A673 (cell line): ENCODE measurements at regions not wholly inside any gene's neighbourhood (a gene's known extent, or its start where the extent isn't known, plus 50 kb on each side); places are given as distances from the start of the nearest gene placed in this dataset.

Source experiments
- BruUV-seq: library from RNA; stranded (reverse); fragments of 400-500 nt; replicated peaks from 2 replicates; lab custom pipeline; 2021; lab: Mats Ljungman, UMichigan
- CTCF ChIA-PET: fragments of 300-600 bp; sonication (Branson Sonifier 250); formaldehyde crosslinking; loops from one replicate; lab custom pipeline; 2022; ENCODE audit warnings: antibody characterized with exemption; lab: Charles Lee
- POLR2A ChIA-PET: fragments of 300-600 bp; sonication (Branson Sonifier 250); formaldehyde crosslinking; loops from one replicate; lab custom pipeline; 2022; ENCODE audit warnings: antibody characterized with exemption; ENCODE audit not compliant: low non-redundant PET; lab: Charles Lee
- DNase-seq: peaks from one replicate; pipeline ENCODE4 v3.0.0-alpha.2; 2015; ENCODE audit warnings: low spot score
- H3K27ac ChIP-seq: fragments of 200-600 bp; sonication (generic); 2 replicates; pipeline ENCODE4 v1.5.1; 2016; ENCODE audit warnings: mixed run types, low read depth, mild to moderate bottlenecking, mixed read lengths, antibody characterized with exemption, low read length; ENCODE audit not compliant: poor library complexity, severe bottlenecking
- H3K27me3 ChIP-seq: fragments of 200-600 bp; sonication (generic); replicated peaks from 2 replicates; pipeline ENCODE4 v1.6.1; 2017; ENCODE audit warnings: mixed run types, low read depth, mild to moderate bottlenecking, mixed read lengths, antibody characterized with exemption, low read length; ENCODE audit not compliant: insufficient read depth, poor library complexity
- H3K36me3 ChIP-seq: fragments of 200-600 bp; sonication (generic); 2 replicates; pipeline ENCODE4 v1.6.1; 2016; ENCODE audit warnings: mixed run types, mild to moderate bottlenecking, mixed read lengths, antibody characterized with exemption, low read length; ENCODE audit not compliant: insufficient read depth, poor library complexity, severe bottlenecking
- H3K4me1 ChIP-seq: fragments of 200-600 bp; sonication (generic); 2 replicates; pipeline ENCODE4 v1.6.1; 2017; ENCODE audit warnings: mixed run types, mild to moderate bottlenecking, mixed read lengths, antibody characterized with exemption, low read length; ENCODE audit not compliant: insufficient read depth, poor library complexity, severe bottlenecking
- H3K4me3 ChIP-seq: fragments of 200-600 bp; sonication (generic); 2 replicates; pipeline ENCODE4 v1.5.1; 2016; ENCODE audit warnings: low read depth, mixed run types, mild to moderate bottlenecking, mixed read lengths, low read length; ENCODE audit not compliant: poor library complexity, severe bottlenecking
- H3K9me3 ChIP-seq: fragments of 200-600 bp; sonication (generic); 2 replicates; pipeline ENCODE4 v1.6.1; 2016; ENCODE audit warnings: mixed run types, low read depth, mild to moderate bottlenecking, mixed read lengths, antibody characterized with exemption, low read length; ENCODE audit not compliant: poor library complexity, severe bottlenecking
- EZH2 ChIP-seq: fragments of 200-600 bp; sonication (generic); IDR thresholded peaks from 2 replicates; pipeline ENCODE4 v1.6.1; 2017; ENCODE audit warnings: borderline replicate concordance, low read depth, mild to moderate bottlenecking, mixed read lengths, antibody characterized with exemption, low read length; ENCODE audit not compliant: poor library complexity, severe bottlenecking
- intact Hi-C: fragments of 100-400 bp; cut with micrococcal nuclease; formaldehyde crosslinking; loops from one replicate; pipeline ENCODE4 v1.10.0; 2022; ENCODE audit not compliant: unreplicated experiment
- TF ChIP-seq, protein P1 (sequence below): fragments of 300-800, 200-600 bp; sonication (generic); conservative IDR thresholded peaks from 2 replicates; pipeline ENCODE4 v1.5.1; 2017; ENCODE audit warnings: low read depth, mild to moderate bottlenecking, antibody characterized with exemption, low read length, moderate library complexity, mixed read lengths

DNA sequence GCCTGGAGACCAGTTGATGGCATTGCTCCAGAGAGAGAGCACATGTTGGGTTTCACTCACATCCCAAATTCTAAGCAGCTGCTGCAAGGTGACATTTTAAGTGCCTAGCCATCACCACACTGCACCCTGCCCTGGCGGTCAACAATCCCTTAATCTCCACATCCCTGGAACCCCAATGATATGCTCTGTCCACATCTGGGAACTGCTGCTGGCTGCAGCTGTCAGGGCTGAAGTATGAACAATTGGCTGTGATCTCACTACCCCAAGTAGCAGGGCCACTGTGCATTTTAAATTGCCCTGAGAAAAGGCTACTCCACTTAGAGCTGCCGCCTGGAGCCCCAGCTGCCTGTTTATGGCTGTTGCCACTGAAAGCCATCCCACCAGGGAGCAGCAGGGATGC, 190.6 kb downstream of the ACTRT1 start:
- POLR2A ChIA-PET, result no interaction called here
- no peak overlapping the region for H3K27ac ChIP-seq
- DNase-seq, result no peak
- CTCF ChIA-PET, result no interaction called here
- no peaks in the 10 kb centered on the region for H3K36me3 ChIP-seq
- no peaks in the 10 kb centered on the region for H3K4me1 ChIP-seq
- no TSS peak for BruUV-seq
- no peak overlapping the region for H3K4me3 ChIP-seq
- no peaks in the 10 kb centered on the region for H3K27me3 ChIP-seq
- intact Hi-C loops, result no loop called here
- TF ChIP-seq, protein P1, sequence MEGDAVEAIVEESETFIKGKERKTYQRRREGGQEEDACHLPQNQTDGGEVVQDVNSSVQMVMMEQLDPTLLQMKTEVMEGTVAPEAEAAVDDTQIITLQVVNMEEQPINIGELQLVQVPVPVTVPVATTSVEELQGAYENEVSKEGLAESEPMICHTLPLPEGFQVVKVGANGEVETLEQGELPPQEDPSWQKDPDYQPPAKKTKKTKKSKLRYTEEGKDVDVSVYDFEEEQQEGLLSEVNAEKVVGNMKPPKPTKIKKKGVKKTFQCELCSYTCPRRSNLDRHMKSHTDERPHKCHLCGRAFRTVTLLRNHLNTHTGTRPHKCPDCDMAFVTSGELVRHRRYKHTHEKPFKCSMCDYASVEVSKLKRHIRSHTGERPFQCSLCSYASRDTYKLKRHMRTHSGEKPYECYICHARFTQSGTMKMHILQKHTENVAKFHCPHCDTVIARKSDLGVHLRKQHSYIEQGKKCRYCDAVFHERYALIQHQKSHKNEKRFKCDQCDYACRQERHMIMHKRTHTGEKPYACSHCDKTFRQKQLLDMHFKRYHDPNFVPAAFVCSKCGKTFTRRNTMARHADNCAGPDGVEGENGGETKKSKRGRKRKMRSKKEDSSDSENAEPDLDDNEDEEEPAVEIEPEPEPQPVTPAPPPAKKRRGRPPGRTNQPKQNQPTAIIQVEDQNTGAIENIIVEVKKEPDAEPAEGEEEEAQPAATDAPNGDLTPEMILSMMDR, result no peak
- TF ChIP-seq EZH2, result no peak
- peaks cover 3% of the 10 kb centered on the region for H3K9me3 ChIP-seq
